ENCODE measurements at regions not wholly inside any gene's neighbourhood (a gene's known extent, or its start where the extent isn't known, plus 50 kb on each side); places are given as distances from the start of the nearest gene placed in this dataset.

- no peak for TF ChIP-seq CTCF (IDR thresholded peaks at IDR 0.05 in 2 of 3, conservative IDR thresholded peaks at IDR 0.05 in 1 of 3; ENCODE audit: borderline replicate concordance in 1 of 3, insufficient read depth in 1 of 3, low read depth in 2 of 3, low read length in 2 of 3)
- no peak for TF ChIP-seq SP1 (IDR thresholded peaks at IDR 0.05; ENCODE audit: low read depth)
- no peak for TF ChIP-seq SIN3A (IDR thresholded peaks at IDR 0.05; ENCODE audit: low read depth)
- no peak for TF ChIP-seq RAD21 (IDR thresholded peaks at IDR 0.05; ENCODE audit: low read depth)
- no peak for TF ChIP-seq YY1 (IDR thresholded peaks at IDR 0.05; ENCODE audit: extremely low read depth, insufficient replicate concordance, low read depth, low read length)
- no peak for TF ChIP-seq ZFX (IDR thresholded peaks at IDR 0.05)
- TF ChIP-seq EZH2phosphoT487 (IDR thresholded peaks at IDR 0.05; ENCODE audit: borderline replicate concordance): no peak
- TF ChIP-seq POLR2AphosphoS5 (IDR thresholded peaks at IDR 0.05; ENCODE audit: low read depth, low read length): no peak
These were observed 69.0 kb upstream of the JARID2 start for GRCh38 chr6:15176816-15177370.

Measured in HCT116 (cell line).